GM23338 (cell line): ENCODE measurements at regions not wholly inside any gene's neighbourhood (a gene's known extent, or its start where the extent isn't known, plus 50 kb on each side); places are given as distances from the start of the nearest gene placed in this dataset.

Experiments
- ATAC-seq: fragments of 200-7000 bp; cut with Tn5 transposase; 3 replicates; pipeline ENCODE4 v1.9.1; 2020
- DNase-seq: peaks from one replicate; pipeline ENCODE4 v3.0.0-alpha.2; 2015; ENCODE audit warnings: low spot score
- H2AFZ ChIP-seq: fragments of 200-600 bp; sonication (generic); 2 replicates; pipeline ENCODE4 v1.8.0; 2016; ENCODE audit warnings: antibody characterized with exemption, mild to moderate bottlenecking, moderate library complexity
- H3F3A ChIP-seq: fragments of 200-600 bp; sonication (generic); replicated peaks from 2 replicates; pipeline ENCODE4 v1.8.0; 2017; ENCODE audit warnings: antibody characterized with exemption, mixed run types, low read depth
- H3K27ac ChIP-seq: fragments of 200-600 bp; sonication (generic); 2 replicates; pipeline ENCODE4 v1.6.1; 2016; ENCODE audit warnings: low read depth
- H3K27me3 ChIP-seq: fragments of 200-600 bp; sonication (generic); 2 replicates; pipeline ENCODE4 v1.8.0; 2016; ENCODE audit warnings: mild to moderate bottlenecking, mixed run types, moderate library complexity; ENCODE audit not compliant: insufficient read depth
- H3K36me3 ChIP-seq: fragments of 200-600 bp; sonication (generic); 2 replicates; pipeline ENCODE4 v1.8.0; 2016; ENCODE audit warnings: mild to moderate bottlenecking; ENCODE audit not compliant: insufficient read depth
- H3K4me1 ChIP-seq: fragments of 200-600 bp; sonication (generic); 2 replicates; pipeline ENCODE4 v1.8.0; 2016; ENCODE audit warnings: mild to moderate bottlenecking, moderate library complexity; ENCODE audit not compliant: insufficient read depth
- H3K4me2 ChIP-seq: fragments of 200-600 bp; sonication (generic); 2 replicates; pipeline ENCODE4 v1.7.1; 2017; ENCODE audit warnings: mixed run types
- H3K4me3 ChIP-seq: fragments of 200-600 bp; sonication (generic); 2 replicates; pipeline ENCODE4 v1.6.1; 2016; ENCODE audit warnings: mixed run types
- H3K79me2 ChIP-seq: fragments of 200-600 bp; sonication (generic); replicated peaks from 2 replicates; pipeline ENCODE4 v1.8.0; 2017; ENCODE audit warnings: mild to moderate bottlenecking; ENCODE audit not compliant: insufficient read depth
- H3K9me2 ChIP-seq: fragments of 200-600 bp; sonication (generic); 2 replicates; pipeline ENCODE4 v1.8.0; 2017; ENCODE audit not compliant: insufficient read depth
- H4K20me1 ChIP-seq: fragments of 200-600 bp; sonication (generic); replicated peaks from 2 replicates; pipeline ENCODE4 v1.8.0; 2017; ENCODE audit warnings: mild to moderate bottlenecking; ENCODE audit not compliant: insufficient read depth
- H3K27ac Mint-ChIP-seq: 2 replicates; pipeline ENCODE4 v1.8.0; 2020; ENCODE audit warnings: inconsistent platforms, mild to moderate bottlenecking, moderate library complexity, mixed read lengths
- H3K27me3 Mint-ChIP-seq: 3 replicates; pipeline ENCODE4 v1.8.0; 2022; ENCODE audit warnings: low read depth, mild to moderate bottlenecking, moderate library complexity, mixed read lengths, inconsistent platforms; ENCODE audit not compliant: insufficient read depth, poor library complexity
- H3K36me3 Mint-ChIP-seq: 3 replicates; pipeline ENCODE4 v1.8.0; 2021; ENCODE audit warnings: low read depth, mild to moderate bottlenecking, inconsistent platforms, moderate library complexity, mixed read lengths
- H3K4me1 Mint-ChIP-seq: 3 replicates; pipeline ENCODE4 v1.8.0; 2020; ENCODE audit warnings: mild to moderate bottlenecking, inconsistent platforms, mixed read lengths
- H3K4me3 Mint-ChIP-seq: 3 replicates; pipeline ENCODE4 v1.8.0; 2021; ENCODE audit warnings: moderate library complexity, mild to moderate bottlenecking, inconsistent platforms, mixed read lengths
- H3K9me3 Mint-ChIP-seq: 3 replicates; pipeline ENCODE4 v1.8.0; 2020; ENCODE audit warnings: moderate library complexity, mild to moderate bottlenecking, inconsistent platforms, mixed read lengths
- TF ChIP-seq, protein P1 (sequence below): IDR thresholded peaks from 2 replicates; pipeline ENCODE4 v1.6.1; 2016; ENCODE audit warnings: antibody characterized with exemption
- TF ChIP-seq, protein P2 (sequence below): fragments of 250-450 bp; sonication (Bioruptor Pico); IDR thresholded peaks from 2 replicates; pipeline ENCODE4 v1.5.0; 2020; ENCODE audit warnings: mild to moderate bottlenecking, moderate library complexity

GRCh38 chr17:73815474-73815873, 171.2 kb upstream of the SDK2 start:
- Histone ChIP-seq H3K27me3 (no peaks in the 10 kb centered on the region), H2AFZ (no peak overlapping the region), H3K4me3 (no peak overlapping the region), H3K79me2 (no peaks in the 10 kb centered on the region), H3K9me2 (no peaks in the 10 kb centered on the region; the same call in 1 of the 2 replicates), H3K4me1 (peaks cover 10% of the 10 kb centered on the region), H3K4me2 (no peak overlapping the region), H3K36me3 (peaks cover 3% of the 10 kb centered on the region; the same call in 1 of the 2 replicates), H4K20me1 (no peaks in the 10 kb centered on the region), H3F3A (no peaks in the 10 kb centered on the region), H3K27ac (no peak overlapping the region)
- ATAC-seq (peak; percentile 89), DNase-seq (peak; percentile 73)
- Mint-ChIP-seq H3K27ac (no peak overlapping the region), H3K9me3 (peaks cover 33% of the 10 kb centered on the region), H3K36me3 (peaks cover 25% of the 10 kb centered on the region), H3K27me3 (peaks cover 10% of the 10 kb centered on the region), H3K4me1 (peaks cover 21% of the 10 kb centered on the region), H3K4me3 (peak overlapping the region; percentile 38; the same call in 1 of the 3 replicates)
- TF ChIP-seq, protein P1, sequence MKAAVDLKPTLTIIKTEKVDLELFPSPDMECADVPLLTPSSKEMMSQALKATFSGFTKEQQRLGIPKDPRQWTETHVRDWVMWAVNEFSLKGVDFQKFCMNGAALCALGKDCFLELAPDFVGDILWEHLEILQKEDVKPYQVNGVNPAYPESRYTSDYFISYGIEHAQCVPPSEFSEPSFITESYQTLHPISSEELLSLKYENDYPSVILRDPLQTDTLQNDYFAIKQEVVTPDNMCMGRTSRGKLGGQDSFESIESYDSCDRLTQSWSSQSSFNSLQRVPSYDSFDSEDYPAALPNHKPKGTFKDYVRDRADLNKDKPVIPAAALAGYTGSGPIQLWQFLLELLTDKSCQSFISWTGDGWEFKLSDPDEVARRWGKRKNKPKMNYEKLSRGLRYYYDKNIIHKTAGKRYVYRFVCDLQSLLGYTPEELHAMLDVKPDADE, result no peak
- TF ChIP-seq, protein P2, sequence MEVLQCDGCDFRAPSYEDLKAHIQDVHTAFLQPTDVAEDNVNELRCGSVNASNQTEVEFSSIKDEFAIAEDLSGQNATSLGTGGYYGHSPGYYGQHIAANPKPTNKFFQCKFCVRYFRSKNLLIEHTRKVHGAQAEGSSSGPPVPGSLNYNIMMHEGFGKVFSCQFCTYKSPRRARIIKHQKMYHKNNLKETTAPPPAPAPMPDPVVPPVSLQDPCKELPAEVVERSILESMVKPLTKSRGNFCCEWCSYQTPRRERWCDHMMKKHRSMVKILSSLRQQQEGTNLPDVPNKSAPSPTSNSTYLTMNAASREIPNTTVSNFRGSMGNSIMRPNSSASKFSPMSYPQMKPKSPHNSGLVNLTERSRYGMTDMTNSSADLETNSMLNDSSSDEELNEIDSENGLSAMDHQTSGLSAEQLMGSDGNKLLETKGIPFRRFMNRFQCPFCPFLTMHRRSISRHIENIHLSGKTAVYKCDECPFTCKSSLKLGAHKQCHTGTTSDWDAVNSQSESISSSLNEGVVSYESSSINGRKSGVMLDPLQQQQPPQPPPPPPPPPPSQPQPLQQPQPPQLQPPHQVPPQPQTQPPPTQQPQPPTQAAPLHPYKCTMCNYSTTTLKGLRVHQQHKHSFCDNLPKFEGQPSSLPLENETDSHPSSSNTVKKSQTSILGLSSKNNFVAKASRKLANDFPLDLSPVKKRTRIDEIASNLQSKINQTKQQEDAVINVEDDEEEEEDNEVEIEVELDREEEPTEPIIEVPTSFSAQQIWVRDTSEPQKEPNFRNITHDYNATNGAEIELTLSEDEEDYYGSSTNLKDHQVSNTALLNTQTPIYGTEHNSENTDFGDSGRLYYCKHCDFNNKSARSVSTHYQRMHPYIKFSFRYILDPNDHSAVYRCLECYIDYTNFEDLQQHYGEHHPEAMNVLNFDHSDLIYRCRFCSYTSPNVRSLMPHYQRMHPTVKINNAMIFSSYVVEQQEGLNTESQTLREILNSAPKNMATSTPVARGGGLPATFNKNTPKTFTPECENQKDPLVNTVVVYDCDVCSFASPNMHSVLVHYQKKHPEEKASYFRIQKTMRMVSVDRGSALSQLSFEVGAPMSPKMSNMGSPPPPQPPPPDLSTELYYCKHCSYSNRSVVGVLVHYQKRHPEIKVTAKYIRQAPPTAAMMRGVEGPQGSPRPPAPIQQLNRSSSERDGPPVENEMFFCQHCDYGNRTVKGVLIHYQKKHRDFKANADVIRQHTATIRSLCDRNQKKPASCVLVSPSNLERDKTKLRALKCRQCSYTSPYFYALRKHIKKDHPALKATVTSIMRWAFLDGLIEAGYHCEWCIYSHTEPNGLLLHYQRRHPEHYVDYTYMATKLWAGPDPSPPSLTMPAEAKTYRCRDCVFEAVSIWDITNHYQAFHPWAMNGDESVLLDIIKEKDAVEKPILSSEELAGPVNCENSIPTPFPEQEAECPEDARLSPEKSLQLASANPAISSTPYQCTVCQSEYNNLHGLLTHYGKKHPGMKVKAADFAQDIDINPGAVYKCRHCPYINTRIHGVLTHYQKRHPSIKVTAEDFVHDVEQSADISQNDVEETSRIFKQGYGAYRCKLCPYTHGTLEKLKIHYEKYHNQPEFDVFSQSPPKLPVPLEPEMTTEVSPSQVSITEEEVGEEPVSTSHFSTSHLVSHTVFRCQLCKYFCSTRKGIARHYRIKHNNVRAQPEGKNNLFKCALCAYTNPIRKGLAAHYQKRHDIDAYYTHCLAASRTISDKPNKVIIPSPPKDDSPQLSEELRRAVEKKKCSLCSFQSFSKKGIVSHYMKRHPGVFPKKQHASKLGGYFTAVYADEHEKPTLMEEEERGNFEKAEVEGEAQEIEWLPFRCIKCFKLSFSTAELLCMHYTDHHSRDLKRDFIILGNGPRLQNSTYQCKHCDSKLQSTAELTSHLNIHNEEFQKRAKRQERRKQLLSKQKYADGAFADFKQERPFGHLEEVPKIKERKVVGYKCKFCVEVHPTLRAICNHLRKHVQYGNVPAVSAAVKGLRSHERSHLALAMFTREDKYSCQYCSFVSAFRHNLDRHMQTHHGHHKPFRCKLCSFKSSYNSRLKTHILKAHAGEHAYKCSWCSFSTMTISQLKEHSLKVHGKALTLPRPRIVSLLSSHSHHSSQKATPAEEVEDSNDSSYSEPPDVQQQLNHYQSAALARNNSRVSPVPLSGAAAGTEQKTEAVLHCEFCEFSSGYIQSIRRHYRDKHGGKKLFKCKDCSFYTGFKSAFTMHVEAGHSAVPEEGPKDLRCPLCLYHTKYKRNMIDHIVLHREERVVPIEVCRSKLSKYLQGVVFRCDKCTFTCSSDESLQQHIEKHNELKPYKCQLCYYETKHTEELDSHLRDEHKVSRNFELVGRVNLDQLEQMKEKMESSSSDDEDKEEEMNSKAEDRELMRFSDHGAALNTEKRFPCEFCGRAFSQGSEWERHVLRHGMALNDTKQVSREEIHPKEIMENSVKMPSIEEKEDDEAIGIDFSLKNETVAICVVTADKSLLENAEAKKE (CRISPR knock-in tag), result peak; percentile 75
